GM19468 (cell line): ENCODE measurements at regions not wholly inside any gene's neighbourhood (a gene's known extent, or its start where the extent isn't known, plus 50 kb on each side); places are given as distances from the start of the nearest gene placed in this dataset.

Source experiments
- ATAC-seq: cut with Tn5 transposase; IDR thresholded peaks from one replicate; pipeline ENCODE4 v1.9.1; 2021; ENCODE audit warnings: mild to moderate bottlenecking, moderate library complexity, moderate number of reproducible peaks; ENCODE audit not compliant: unreplicated experiment; ENCODE audit errors: extremely low read depth

DNA sequence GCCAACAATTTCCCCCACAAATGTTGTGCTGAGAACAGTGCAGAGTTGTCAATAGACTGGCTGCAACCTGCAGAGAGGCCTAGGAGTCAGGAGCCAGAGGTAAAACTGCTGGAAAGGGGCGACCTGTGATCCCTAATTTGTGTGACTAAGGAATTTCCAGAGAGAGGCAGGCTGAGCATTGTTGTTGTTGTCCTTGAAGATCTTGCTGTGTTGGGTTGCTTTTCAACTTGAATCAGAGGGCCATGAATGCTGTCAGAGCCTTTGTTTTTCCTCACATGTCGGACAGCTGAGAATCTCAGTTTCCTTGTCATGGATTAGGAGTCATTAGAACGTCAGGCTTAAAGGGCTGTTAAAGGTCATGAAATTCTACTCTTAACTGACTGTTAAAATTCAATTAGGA lies 134.6 kb upstream of the ASTN2 start:
- no peak for ATAC-seq

DNA sequence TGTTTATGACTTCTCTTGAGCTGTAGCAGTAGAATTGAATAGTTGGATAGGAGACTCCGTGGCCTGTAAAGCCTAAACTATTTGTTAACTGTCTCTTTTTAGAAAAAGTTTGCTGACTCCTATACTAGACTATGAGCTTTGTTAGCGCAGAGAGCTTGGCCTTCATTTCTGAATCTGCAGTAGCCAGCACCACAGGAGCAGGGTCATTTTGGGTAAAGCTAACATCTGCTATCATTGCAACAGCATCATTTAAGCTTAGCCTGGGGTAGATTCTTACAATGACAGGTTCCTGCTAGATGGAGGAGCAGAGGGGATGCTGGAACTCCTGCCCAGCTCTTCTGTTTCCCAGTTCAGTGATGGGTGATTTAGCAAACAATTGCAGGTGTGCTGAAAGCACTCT lies 133.7 kb upstream of the ASTN2 start:
- ATAC-seq: no peak

DNA sequence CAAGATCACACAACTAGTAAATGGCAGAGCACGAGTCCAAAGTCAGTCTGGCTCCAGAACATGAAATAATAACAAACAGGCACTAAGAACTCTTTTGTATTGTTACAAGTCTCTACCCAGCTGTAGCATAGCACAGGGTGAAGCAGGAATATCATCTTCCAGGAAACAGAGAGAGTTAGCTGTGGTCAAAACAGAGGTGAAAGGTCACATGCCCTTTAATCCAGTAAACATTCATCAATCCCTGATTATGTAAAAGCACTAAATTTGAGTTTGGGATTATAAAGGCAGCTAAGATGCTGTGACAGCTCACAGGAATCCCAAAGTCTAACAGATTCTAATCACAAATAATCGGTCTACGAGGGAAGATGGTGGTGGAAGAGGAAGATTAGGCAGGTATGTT lies 133.0 kb upstream of the ASTN2 start:
- ATAC-seq: no peak

DNA sequence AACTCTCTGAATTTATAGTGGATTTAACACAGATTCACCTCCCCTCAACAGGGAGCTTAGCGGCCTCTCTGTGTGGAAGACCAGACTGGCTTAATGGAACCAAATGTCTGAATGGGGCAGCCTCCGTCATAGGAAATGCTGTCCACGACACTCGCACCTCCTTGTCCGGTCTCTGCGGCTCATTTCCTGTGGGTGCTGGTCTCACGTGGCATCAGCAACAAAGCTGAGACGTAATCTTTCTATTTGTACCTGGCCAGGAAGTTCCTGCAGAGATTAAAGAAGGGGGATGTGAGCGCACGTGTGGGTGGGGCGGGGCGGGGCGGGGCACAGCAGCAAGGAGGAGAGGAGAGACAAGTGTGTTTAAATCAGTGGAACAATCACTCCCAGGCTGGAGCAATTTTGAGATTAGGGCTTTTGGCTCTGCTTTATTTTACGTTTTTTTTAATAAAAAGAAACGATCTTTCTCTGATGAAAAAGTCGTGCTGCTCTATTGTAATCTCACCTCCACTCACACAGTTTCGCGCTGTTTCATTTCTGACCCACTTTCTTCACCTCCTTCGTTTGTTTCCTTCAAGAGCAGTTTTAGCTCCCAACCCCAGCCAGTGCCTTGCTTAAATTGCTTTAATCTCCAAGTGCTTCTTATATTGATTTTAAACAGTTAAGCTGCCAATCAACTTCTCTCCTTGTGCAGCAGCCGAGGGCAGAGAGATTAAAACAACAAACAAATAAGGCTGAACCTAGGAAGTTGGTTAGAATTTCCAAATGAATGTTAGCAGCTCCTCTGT lies 132.2 kb upstream of the ASTN2 start:
- ATAC-seq: no peak

DNA sequence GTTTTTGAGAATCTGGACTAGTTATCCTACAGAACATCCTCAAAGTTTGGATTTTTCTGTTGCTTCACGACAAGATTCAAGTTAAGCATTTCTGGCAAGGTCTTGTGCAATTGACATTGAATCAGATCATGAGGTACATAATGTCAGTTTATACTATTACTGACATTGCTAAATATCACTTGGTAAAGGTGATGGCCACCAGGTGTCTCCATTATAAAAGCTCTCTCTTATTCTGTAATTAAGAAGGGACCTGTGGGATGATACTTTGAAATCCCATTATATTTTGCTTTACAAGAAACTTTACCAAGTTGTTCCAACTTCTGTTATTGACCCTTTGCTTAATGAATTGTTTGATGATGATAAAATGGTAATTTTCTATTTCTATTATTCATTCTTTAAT lies 131.0 kb upstream of the ASTN2 start:
- no peak for ATAC-seq

DNA sequence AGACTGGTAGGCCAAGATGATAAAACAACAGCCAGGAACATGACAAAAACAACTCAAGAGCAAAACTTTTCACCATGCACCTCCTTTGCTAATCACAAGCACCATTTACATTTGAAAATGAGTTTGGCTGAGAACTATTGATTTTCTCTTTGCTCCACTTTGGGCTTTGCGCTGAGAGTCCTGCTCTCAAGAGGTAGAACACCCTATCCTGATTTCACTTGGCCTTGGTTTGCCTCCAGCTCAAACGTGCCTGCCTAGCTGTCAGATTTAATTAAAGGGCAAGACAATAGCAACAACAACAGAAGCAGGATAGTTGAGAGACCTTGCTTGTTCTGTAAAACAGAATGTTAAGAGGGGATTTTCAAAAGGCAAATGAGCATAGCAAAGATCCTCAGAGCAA lies 128.2 kb upstream of the ASTN2 start:
- no peak for ATAC-seq

DNA sequence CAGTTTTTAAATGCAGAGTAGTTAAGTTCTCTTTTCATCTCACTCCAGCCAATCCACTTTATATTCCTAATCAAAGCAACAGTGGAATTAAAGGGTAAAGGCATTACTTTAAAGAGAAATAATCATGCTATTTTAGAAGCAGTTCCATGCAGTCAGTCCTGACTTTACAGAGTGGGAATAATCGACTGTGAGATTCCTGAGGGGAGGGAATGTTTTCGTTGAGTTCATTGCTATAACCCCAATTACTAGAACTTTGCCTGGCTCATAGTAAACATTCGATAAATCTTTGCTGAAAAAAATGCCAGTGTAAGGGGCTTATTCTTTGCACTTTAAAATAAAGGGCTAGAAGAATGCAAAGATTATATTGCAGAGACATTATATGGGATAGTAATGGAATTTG lies 127.2 kb upstream of the ASTN2 start:
- no peak for ATAC-seq

DNA sequence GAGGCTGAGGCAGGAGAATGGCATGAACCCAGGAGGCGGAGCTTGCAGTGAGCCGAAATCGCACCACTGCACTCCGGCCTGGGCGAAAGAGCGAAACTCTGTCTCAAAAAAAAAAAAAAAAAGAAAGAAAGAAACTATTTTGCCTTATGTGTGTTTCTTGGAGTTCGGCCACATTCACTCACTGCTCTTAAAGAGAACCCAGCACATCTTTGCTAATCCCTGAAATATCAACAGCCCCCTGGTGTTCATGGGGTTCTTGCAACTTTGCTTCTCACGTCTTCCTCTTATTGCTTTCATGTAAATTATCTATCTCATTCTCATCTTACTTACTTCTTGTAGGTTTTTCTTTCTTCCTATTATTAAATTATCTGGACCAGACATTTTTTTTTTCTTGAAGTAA lies 126.3 kb upstream of the ASTN2 start:
- ATAC-seq: no peak

DNA sequence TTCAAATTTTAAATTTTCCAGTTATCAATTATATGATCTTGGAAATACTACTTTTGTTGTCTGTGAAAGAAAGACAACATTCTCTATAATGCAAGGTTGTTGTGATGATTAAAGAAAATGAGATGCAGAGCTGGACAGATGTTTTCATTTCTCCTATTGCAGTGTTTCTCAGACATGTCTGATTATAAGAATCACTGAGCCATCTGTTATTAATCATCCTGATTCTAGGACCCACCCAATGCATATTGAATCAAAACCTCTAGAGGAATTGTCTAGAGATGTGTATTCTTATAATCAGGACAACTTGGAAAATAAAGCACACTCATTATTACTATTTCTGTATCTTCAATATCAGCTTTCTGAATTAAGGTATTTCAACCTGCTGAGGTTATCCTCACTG lies 121.1 kb upstream of the ASTN2 start:
- ATAC-seq: no peak

DNA sequence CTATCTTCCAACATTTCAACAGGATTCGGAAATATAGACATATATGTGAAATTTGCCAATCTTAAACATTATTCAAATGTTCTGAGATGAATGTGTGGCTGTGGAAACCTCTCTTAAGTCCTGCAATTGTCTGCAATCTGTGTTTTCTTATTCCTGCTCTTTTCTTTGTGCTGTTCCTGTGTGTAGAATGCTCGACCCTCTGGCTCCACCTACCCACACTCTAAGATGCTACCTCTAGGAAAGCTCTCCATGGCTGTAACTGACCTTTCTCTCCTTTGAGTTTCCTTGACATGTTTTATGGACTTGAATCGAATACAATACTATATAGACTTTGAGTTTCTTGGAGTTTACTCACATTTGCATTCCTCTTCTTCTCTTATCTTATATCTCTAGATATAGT lies 120.6 kb upstream of the ASTN2 start:
- ATAC-seq: no peak

DNA sequence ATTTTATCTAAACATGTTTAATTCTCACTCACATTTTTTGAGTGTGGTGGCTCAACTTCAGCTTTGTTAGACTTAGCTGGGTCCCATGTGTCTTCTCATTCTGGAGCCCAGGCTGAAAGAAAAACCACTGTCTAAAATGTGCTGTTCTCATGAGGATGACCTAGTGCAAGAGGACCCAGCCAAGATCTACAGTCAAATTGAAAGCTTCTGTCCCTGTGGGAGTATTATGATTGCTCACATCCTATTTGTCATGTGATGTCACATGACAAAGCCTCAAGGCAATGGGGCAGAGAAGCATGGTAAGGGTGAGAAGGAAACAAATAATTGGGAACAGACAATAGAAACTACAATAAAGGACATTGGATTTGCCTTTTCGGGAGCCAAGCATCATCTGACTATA lies 113.4 kb upstream of the ASTN2 start:
- ATAC-seq: no peak

DNA sequence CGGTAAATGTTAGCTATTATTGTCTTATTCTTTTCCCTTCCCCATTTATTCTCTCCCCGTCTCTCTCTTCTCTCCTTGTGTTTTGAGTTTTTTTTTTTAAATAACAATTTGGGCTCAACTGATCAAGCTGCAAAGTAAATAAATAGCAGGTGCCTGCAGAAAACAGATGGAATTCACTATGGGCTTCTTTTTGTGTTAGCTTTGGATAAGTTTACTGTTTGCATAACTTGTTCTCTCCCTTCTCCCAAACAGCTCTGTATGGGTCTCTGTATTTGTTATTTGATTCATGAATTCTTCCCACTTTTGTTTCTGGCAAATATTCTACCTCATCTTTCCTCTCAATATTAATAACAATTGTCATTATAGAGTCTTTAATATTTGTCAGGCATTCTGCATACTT lies 111.8 kb upstream of the ASTN2 start:
- ATAC-seq: no peak

DNA sequence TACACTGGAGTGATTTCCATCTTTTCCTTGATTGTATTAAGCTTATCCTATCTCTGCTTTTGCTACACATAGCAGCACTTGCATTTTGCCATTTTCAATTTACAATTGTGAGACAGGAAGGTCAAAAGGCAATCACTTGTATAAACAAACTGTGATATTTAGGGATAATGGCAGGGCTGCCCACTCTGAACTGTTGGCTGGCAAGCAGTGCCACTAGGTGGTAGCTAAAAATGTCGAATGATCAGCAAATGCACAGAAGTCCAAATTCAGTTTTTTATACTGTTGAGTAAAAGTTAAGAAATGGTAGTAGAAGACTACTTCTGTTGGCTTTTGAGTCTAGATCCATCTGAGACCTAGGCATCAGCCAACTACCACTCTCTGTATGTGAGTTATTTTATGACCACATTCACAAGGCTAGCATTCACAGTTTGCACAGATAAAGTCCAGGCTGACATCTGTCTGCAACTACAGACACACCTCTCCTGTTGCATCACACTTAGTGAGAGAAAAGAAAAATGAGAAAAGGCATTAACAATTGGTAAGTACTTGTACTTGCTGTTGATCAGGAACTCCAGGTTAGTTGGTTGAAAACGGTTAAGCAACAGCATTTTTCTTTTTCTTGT lies 108.8 kb upstream of the ASTN2 start:
- ATAC-seq: no peak

DNA sequence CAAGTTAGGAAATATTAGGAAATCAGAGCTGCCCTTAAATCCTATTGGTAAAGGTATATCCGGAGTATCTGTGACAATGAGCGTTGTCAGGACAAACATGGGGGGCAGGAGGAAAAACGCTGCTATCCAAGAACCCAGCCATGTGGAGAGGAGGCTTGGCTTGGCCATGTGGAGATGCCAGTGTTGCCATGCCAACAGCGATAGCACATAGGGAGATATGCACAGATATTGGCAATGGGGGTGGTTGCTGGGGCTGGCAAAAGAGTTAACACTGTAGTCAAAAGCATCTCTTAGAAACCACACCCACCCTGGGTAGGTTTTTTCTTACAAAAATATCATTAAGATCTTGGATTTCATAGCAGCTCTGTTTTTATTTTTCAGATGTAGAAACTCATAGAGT lies 106.4 kb upstream of the ASTN2 start:
- ATAC-seq: no peak

DNA sequence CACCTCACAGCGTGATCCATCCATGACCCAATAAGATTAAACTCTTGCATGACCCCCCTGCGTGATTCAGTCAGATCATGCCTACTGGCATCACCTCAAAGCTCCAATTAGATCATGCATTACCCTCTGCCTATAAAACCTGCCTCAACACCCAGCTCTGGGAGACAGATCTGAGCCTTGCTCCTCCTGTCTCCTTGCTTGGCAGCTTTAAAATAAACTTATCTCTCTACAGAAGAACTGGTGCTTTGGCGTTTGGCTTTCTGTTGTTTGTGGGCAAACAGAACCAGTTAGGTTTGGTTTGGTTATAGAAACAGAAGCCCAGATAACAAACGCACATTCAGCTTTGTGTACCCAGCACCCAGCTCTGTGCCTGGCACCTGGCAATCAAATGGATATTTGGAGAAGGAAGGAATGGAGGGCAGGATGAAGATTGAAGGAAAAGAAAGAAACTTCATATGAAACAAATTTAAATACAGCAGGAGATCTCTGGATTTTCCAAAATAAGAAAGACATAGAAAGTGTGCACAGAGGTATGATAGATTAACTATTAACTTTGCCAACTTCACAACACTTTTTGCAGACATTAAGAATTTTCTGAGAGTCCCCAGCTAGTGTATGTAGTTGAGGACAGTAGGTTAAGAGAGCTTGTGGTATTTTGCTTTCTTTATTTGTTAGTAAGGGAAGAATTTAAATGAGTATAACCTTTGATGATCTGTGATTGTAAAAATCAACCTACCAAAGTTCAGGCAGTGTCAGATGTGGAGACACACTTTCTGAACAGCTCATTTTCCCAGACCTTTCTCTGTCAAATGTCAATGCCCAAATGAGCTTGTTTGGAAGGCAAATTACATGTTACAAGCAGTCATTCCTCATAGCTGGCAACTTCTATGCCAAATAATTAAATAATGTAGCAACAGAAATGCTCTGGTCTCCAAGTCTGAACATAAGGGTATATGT lies 102.1 kb upstream of the ASTN2 start:
- ATAC-seq: no peak

DNA sequence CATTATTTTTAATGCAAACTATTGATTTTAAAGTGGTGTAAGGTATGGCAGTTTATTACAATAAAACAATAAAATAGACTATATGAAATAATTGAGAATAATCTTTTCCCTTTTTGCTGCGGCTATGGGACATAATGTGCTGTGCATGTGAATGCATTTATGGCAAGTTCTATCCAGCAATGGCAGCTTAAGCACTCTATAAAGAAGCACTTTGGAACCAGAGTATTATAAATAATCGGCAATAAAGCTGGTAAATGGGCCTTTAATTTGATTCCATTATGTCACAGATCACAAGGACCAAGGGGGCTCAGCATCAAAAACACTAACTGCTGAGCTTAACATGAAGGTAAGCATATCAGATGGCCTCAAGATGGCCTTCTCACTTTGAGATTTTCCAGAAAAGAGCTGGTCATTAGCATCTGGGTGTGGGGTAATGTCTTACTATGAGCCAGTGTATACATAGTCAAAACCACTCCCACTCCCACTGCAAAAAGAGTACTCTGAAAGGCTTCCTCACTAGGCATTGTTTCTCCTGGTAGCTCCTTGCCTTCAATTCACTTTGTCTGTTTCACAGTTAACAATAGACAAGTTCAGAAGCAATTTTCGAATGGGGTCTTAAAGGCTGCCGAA lies 97.1 kb upstream of the ASTN2 start:
- ATAC-seq: no peak

DNA sequence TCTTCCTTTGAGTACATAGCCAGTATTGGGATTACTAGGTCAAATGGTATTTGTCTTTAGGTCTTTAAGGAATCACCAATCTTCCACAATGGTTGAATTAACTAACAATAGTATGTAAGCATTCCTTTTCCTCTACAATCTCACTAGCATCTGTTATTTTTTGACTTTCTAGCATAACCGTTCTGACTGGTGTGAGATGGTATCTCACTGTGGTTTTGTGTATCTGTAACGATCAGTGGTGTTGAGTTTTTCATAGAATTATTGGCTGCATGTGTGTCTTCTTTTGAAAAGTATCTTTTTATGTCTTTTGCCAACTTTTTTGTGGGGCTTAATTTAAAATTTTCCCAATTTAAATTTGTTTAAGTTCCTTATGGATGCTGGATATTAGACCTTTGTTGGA lies 81.5 kb upstream of the ASTN2 start:
- ATAC-seq: no peak

DNA sequence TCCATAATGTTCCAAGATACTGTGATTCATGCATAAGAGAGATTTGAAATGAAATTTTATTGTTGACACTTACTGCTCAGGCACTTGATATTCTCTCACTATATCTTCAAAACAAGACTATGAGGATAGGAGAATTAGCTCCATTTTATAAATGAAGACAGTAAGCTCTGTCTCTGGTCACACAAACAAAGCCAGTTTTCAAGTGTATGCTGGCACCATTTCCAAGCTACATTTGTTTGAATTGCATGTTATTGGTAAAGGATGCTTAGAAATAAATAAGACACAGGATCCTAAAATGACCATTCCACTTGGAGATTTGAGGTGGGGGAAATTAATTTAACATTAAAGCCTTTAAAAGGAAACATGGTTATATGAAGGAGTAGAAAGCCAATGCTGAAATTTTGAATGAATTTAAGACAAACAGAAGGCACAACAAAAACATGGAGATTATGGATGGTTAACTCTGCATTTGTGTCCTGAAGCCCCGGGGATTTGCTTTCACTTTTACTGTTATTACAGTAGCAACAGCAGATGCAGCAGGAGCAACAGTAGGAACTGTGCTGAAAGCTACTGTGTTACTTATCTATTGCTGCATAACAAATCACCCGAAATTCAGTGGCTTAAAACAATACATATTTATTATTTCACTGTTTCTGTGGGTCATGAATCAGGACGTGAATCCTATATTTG lies 79.7 kb upstream of the ASTN2 start:
- no peak for ATAC-seq

DNA sequence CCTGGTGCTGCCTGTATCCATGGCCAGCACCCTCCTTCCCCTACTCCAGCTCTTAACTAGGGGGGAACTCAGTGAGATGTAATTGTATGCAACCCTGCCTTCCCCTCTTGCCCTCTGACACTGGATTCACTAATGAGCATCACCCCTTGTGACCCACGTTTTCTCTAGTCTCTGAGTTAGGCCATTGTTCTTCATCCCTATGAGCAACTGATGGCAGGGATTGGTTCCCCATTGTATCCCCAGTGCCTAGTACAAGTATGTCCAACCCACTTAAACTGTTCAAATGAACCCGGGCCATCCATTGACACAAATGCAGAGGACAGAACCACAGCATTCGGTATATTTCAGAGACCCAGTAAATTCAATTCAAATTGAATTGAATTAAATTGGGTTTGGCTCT lies 77.6 kb upstream of the ASTN2 start:
- no peak for ATAC-seq

DNA sequence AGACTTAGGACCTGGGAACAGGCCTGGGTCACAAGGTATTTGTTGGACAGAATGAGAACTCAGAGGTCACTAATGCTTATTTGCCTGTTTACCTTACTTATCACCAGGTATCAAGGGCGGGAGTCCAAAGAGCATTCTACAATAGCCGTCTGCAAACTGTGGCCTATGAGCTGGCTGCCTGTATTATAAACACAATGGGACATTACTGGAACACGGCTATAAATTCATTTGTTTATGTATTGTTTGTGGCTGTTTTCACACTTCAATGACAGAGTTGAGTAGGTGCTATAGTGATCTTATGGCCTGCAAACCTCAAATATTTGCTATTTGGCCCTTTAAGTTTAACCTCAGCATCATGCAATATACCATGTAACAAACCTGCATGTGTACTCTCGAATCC lies 76.6 kb upstream of the ASTN2 start:
- ATAC-seq: no peak
